Endometrium (tissue), 2 donors: ENCODE measurements at regions not wholly inside any gene's neighbourhood (a gene's known extent, or its start where the extent isn't known, plus 50 kb on each side); places are given as distances from the start of the nearest gene placed in this dataset.
"Not testable (repeated sequence)": the region's sequence is repeated elsewhere in the genome, so short reads cannot be mapped to it uniquely, and the experiment has no call there.

ENCODE experiments used
- FAIRE-seq: peaks from 2 replicates; lab custom pipeline; 2012; peaks lifted over from hg19 to GRCh38; lab: Jason Lieb, UNC
- donor health status: control.
- donor health status: control.

DNA sequence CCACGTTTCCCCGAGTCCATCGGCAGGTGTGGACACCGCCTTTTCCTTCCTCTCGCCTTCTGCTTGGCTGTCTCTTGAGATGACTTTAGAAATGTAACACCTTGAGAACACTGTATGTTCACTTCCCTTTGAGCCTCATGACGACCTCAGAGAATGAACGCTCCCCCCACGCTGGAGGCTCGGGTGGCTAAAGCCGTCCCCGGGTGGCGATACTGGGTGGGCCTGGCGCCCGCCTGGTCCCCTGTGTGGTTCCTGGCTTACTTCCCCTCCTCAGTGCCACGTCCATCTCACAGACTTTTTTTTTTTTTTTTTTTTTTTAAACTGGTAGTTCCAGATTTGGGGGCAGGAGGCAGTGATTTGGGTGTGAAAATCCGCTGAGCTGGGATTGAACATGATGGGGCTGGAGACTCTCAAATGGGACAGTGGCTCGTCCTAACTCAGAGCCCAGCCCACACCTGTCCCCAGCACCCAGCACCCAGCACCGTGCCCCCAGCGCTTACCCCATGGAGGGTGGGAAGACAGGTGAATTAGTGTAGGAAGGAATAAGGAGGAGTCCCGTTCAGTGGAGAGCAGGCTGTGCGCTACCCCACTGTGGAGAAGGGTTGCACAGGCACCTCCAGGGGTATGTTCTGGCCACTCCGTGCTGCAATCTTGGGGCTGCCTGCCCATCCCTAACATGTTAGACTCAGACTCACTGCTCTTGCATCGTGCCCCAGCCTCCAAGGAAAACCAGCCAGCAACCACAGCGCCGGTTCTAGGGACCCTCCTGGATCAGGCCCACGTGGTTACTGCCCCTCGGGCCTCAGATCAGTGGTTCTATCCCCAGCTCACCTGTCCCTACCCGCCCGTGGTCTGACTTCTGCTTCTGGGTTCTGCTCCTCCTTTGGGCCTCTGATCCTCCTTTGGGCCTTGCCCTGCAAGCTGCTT lies 174.0 kb downstream of the ASB1 start:
- no peak for FAIRE-seq

- FAIRE-seq: no peak
These were observed 174.9 kb downstream of the ASB1 start for GRCh38 chr2:238601433-238602222.

- FAIRE-seq: no peak
These were observed 175.7 kb downstream of the ASB1 start for GRCh38 chr2:238602223-238602960.

DNA sequence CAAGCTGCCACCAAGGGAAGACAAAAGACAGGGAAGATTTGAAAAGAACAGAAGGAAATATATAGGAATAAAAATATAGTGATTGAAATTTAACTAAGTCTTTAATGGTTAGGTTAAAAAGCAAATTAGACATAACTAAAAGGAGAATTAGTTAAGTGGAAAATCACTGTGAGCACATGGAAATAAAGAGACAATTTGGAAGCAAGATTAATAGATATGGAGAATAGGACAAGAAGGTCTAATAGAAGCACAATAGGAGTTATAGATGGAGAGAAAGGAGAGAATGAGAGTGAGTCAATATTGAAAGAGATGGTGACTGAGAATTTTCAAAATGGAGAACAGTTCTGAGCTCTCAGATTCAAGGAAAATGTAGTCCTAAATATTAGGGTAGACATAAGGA lies 176.9 kb downstream of the ASB1 start:
- no peak for FAIRE-seq

DNA sequence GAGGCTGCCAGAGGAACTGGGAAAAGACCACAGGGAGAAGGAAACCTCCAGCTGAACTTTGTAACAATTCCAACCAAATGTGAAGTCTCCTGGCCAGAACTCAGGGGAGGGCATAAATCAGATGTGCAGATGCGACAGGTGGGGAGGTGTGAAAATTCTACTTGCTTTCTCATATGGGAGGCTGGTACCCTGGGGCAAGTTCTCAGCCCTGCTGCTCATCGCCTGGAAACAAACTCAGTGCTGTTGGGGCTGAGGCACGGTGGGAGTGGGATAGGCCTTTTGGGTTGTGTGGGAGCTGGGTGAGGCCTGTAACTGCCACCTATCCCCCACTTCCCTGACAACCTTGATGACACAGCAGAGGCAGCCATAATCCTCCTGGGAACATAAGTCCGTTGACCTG lies 179.6 kb downstream of the ASB1 start:
- no peak for FAIRE-seq

GRCh38 chr2:238613610-238614009 lies 186.9 kb downstream of the ASB1 start:
- FAIRE-seq: no peak

- FAIRE-seq: no peak
These were observed 187.6 kb downstream of the ASB1 start for GRCh38 chr2:238614376-238614775.

DNA sequence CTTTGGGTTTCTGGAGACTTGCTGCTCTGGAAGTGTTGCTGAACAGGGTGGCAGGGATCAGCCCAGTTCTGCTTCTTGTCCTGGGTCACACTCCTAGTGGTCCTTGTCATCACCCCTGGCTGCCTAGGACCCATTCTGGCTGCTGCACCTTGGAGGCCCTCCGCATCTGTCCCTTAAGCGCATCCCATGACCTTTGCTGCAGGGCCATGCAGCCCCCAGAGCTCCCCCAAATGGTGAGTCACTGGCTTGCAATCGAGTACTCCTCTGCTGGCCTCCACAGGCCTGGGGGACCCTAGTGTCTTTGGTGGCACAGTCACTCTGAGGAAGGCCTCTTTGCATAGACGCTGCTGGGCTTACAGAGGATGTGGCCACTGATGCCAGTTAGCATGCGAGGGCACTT lies 188.5 kb downstream of the ASB1 start:
- no peak for FAIRE-seq

DNA sequence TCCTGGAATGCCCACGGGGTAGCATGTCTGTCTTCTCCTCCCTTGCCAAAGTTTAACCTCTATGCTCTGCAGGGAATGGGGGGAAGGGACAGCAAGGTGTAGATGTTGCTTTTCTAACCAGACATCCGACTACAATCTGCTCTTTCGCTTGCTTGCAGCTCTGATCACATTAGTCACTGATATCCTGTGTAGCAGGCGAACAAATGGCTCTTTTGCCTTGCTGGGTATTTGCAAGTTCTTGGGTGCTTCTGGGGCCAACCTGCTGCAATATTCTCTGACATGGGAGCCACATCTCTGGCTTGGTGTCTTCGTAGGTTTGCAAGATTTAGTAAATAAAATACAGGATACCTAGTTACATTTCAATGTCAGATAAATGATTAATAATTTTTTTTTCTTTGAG lies 190.0 kb downstream of the ASB1 start:
- no peak for FAIRE-seq

DNA sequence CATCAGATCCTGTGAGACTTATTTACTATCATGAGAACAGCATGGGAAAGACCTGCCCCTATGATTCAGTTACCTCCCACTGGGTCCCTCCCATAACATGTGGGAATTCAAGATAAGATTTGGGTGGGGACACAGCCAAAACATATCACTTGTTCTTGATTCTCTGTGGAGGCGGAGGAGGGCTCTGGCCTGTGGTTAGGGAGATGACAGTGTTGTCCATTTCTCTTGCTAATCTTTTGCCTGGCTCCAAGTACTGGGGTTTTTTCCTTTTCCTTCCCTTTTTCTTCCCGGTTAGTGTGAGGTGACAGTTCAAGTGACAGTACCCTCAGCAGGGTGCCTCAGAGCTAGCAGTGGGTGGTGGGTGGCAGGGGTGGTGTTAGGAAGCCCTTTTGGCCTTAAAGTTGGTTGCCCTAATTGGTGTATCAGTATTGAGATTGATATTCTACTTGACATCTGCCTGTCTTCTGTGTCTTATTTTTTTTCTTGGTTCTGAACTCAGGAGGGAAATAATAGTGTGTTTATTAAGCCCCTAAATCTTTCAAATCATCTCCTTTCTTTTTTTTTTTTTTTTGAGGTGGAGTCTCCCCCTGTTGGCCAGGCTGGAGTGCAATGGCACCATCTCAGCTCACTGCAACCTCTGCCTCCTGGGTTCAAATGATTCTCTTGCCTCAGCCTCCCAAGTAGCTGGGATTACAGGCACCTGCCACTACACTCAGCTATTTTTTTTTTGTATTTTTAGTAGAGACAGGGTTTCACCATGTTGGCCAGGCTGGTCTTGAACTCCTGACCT lies 192.0 kb downstream of the ASB1 start:
- not testable (repeated sequence) for FAIRE-seq

DNA sequence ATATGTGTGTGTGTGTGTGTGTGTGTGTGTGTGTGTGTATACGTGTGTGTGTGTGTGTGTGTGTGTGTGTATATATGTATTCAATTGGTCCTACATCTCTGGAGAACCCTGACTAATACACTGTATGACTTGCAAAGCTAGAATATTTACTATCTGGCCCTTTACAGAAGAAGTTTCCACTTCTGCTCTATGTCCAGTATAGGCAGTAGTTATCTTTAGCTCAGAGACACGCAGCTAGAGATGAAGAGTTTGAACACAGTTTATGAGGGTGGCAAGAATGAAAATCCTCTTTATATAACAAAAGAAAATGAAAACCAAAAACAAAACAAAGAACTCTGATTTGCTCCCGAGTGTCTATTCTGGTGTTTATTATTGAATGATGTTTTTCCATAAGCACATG lies 201.2 kb downstream of the ASB1 start:
- FAIRE-seq: no peak

DNA sequence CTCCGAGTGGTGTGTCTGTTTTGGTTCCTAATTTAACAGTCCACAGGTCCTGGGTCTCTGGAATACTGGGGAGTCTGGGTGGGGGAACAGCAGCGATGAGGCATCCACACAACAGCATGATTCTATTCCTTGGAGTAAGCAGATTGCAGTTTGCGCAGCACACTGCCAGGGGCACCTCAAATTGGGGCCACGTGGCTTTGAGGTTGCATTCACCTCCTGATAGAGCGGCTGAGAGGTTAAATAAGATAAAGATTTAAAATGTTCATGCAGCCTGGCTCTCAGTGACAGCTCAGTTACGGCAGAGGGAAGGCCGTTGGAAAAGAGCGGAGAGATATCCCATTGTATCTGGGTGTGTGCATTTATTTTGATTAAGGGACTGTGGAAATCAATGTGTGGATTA lies 202.3 kb downstream of the ASB1 start:
- FAIRE-seq: no peak

DNA sequence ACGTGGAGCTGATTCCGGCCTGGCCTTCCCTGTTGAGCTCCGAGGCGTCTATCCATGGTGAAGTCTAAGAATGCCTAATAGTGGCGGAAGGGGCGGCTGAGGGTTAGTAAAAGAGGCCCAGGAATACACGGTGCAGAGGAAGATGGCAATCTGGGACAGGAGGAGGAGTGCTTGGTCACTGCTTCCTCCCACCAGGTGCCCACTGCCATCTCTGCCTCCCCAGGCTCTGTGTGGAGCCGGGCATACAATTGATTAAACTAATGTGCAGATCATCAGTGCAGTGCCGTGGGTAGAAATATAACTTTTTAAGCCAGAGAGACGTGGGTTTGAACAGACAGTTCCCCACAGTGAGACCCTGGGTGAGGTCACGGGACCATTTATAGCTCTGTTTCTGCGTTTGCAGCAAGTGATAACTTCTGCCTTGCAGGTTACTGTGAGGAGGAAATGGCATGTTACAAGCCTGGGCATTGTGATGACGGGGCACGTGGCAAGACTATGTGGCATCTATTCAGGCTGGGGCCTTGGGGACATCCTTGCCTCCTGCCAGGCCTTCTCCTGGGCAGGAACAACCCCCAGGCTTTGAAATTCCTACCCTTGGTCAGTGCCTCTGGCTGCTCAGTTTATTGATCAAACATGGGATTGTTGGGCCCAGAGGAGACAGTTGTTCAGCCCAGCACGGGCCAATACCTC lies 204.9 kb downstream of the ASB1 start:
- FAIRE-seq: no peak

DNA sequence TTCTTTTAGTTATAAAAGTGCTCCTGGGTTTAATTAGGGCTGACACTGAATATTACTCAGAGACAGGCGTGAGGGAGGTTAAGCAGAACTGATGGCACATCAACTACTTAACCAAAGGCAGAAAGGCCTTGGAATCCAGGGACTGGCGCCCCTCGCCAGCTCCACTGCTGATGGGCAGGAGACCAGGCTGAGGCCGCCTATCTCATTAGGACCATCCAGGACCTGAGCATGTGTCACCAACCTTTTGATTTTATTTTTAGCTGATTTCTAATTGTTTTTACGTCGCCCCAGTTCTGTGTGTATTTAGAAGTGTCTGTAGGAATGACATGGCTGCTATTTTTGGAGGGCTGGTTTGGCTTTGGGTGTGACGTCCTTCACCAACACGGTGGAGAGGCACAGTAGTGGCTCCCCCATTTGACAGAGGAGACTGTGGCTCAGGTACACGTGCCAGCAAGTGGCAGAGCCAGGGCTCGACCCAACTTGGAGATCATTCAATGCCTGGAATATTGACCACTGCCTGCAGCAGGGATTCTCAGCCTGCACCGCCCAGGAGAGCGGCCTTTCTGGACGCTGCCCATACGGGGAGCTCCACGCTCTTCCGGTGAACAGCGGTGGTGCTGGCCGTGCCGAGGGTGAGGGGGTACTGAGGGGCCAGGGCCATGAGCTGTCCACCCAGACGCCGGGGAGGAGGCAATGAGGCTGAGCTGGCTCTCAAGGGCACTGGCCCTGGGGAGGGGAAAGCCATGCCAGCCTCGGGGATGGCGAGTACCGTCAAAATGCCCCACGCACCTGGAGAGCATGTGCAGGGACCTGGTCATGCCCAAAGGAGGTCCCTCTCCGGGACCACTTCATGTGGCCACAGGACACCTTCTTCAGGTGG lies 205.7 kb downstream of the ASB1 start:
- no peak for FAIRE-seq

DNA sequence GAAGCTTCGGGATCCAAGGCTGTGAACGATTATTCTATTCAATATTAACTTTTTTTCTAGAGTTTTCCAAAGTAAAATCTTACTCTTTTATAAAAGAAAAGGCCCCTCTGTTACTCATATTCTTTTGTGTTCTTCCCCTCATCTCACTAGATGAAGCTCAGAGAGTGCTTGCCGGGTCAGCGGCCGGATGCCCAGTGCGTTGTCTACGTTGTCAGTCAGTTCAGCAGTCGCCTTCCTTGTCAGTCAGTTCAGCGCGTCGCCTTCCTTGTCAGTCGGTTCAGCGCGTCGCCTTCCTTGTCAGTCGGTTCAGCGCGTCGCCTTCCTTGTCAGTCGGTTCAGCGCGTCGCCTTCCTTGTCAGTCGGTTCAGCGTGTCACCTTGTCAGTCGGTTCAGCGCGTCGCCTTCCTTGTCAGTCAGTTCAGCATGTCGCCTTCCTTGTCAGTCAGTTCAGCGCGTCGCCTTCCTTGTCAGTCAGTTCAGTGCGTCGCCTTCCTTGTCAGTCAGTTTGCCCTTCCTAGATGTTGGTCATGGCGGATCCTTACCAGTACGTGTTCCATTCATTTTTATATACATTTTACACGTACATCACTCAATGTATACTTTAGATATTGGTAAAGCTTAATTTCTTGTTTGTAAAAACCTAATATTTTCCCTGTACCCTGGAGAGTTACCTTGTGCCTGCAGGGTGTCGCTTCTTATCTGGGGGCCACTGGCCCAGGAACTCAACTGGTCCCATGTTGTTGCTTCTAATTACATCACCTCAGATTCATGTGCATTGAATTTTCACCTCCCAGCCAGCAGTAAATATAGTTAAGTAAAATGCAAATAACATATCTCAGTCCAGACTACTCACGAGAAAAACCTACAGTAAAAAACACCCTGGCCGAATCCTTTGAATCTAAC lies 206.9 kb downstream of the ASB1 start:
- FAIRE-seq: no peak

GRCh38 chr2:238634701-238635357 lies 208.1 kb downstream of the ASB1 start:
- no peak for FAIRE-seq

DNA sequence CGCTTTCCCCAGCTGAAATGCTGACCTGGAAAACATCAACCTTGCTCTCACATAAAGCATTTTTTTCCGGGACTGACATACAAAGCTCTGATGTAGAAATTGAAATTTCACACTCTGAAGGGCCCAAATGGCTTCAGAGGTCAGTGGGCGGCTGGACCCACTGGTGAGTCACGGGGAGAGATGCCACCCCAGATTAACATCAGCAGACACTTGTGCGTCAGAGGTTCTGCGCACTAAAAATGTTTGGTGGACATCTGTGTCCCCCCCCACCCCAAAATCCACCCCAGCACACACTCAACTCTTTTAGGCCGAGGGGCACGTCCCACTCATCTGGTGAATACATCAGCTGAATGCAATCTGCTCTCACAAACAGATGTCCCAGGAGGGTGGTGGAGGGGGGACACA lies 208.9 kb downstream of the ASB1 start:
- FAIRE-seq: no peak

DNA sequence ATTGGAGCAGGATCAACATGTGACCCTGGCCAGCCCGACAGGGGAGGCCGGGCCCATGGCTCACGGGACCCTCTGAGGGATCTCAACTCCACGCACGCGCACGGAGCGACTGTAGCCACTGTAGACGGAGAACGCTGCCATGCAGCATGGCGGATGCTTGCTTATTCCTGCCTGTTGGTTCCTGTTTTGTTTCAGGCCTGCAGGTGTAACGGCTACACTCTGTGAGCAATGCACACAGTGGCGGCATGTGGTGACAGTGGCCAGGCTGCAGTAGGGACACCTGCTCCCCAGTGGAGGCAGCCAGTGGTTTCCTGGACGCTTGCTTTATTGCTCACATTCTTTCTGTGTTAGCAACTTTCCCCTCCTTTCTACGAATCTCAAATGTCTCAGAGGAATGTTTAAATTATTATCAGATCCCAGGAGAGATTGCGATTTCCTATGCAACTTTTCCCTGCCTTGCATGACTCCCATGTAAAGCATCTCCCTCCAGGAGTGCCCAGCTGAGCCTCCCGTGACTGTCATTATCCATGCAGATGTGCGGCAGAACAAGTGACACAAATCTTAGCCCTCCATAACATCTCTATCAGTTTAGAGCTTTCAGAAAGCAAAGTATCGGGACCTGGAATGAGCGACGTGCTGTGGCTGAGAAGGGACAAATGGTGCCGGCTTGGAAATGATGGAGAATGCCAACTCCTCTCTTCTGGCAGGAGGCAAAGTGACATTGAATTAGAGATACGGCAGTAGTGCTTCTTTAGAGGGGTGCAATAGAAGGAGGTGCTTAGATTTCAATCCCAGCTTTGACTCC lies 209.7 kb downstream of the ASB1 start:
- FAIRE-seq: no peak
